GM21576 (cell line): ENCODE measurements at regions not wholly inside any gene's neighbourhood (a gene's known extent, or its start where the extent isn't known, plus 50 kb on each side); places are given as distances from the start of the nearest gene placed in this dataset.
A peak's percentile ranks its signal among the peaks of the same experiment; 100 is the strongest.
"Not testable (repeated sequence)": the region's sequence is repeated elsewhere in the genome, so short reads cannot be mapped to it uniquely, and the experiment has no call there.

Source experiments
- ATAC-seq: cut with Tn5 transposase; IDR thresholded peaks from one replicate; pipeline ENCODE4 v1.9.1; 2021; ENCODE audit warnings: mild to moderate bottlenecking, moderate library complexity; ENCODE audit not compliant: unreplicated experiment

- ATAC-seq = no peak
Measured at GRCh38 chr1:217049081-217049480, 325.9 kb upstream of the ESRRG start.

- no peak for ATAC-seq
Measured at GRCh38 chr1:217048104-217048707, 325.0 kb upstream of the ESRRG start.

- ATAC-seq = no peak
Measured at GRCh38 chr1:217040711-217041455, 317.7 kb upstream of the ESRRG start.

GRCh38 chr1:217039926-217040325, 316.7 kb upstream of the ESRRG start:
- no peak for ATAC-seq

GRCh38 chr1:217039139-217039538, 315.9 kb upstream of the ESRRG start:
- not testable (repeated sequence) for ATAC-seq

GRCh38 chr1:217036757-217037156, 313.5 kb upstream of the ESRRG start:
- ATAC-seq = no peak

- ATAC-seq = no peak
Measured at GRCh38 chr1:217032715-217033367, 309.6 kb upstream of the ESRRG start.

GRCh38 chr1:217029281-217030157, 306.3 kb upstream of the ESRRG start:
- ATAC-seq = no peak

- peak; percentile 97 for ATAC-seq
Measured at GRCh38 chr1:217027403-217028080, 304.3 kb upstream of the ESRRG start.

- ATAC-seq = no peak
Measured at GRCh38 chr1:217026531-217026930, 303.3 kb upstream of the ESRRG start.

- ATAC-seq = no peak
Measured at GRCh38 chr1:217025381-217025780, 302.2 kb upstream of the ESRRG start.

- no peak for ATAC-seq
Measured at GRCh38 chr1:217024911-217025310, 301.7 kb upstream of the ESRRG start.

- no peak for ATAC-seq
Measured at GRCh38 chr1:217021956-217022355, 298.7 kb upstream of the ESRRG start.

GRCh38 chr1:217021400-217021799, 298.2 kb upstream of the ESRRG start:
- ATAC-seq = no peak

GRCh38 chr1:217019475-217019874, 296.2 kb upstream of the ESRRG start:
- ATAC-seq = no peak

- ATAC-seq = no peak
Measured at GRCh38 chr1:217018648-217019047, 295.4 kb upstream of the ESRRG start.

- ATAC-seq = no peak
Measured at GRCh38 chr1:217017165-217017564, 293.9 kb upstream of the ESRRG start.

GRCh38 chr1:217014066-217014465, 290.8 kb upstream of the ESRRG start:
- no peak for ATAC-seq

- no peak for ATAC-seq
Measured at GRCh38 chr1:217012659-217013058, 289.4 kb upstream of the ESRRG start.

- ATAC-seq = no peak
Measured at GRCh38 chr1:217011097-217011496, 287.9 kb upstream of the ESRRG start.

GRCh38 chr1:217010253-217010652, 287.0 kb upstream of the ESRRG start:
- no peak for ATAC-seq
